ENCODE measurements at regions not wholly inside any gene's neighbourhood (a gene's known extent, or its start where the extent isn't known, plus 50 kb on each side); places are given as distances from the start of the nearest gene placed in this dataset.

DNA sequence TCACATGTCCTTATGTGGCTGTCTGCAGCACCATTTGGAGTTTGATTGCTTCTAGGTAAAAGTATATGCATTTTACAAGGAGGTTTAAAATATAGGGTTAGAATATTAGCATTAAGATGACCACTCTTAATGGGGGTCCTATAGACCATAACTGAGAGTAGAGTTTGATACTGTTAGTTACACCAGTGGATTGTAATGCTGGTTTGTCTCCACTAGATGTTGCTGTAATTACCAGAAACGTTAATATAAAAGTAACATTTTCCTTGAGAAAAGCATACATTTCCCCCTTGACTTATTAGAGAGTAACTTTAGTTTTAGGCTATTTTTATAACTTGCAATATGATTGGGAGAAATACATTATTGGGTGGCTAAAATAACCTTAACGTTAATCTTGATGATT, 93.0 kb downstream of the ZXDA start (continued):
- TF ChIP-seq, protein P1, sequence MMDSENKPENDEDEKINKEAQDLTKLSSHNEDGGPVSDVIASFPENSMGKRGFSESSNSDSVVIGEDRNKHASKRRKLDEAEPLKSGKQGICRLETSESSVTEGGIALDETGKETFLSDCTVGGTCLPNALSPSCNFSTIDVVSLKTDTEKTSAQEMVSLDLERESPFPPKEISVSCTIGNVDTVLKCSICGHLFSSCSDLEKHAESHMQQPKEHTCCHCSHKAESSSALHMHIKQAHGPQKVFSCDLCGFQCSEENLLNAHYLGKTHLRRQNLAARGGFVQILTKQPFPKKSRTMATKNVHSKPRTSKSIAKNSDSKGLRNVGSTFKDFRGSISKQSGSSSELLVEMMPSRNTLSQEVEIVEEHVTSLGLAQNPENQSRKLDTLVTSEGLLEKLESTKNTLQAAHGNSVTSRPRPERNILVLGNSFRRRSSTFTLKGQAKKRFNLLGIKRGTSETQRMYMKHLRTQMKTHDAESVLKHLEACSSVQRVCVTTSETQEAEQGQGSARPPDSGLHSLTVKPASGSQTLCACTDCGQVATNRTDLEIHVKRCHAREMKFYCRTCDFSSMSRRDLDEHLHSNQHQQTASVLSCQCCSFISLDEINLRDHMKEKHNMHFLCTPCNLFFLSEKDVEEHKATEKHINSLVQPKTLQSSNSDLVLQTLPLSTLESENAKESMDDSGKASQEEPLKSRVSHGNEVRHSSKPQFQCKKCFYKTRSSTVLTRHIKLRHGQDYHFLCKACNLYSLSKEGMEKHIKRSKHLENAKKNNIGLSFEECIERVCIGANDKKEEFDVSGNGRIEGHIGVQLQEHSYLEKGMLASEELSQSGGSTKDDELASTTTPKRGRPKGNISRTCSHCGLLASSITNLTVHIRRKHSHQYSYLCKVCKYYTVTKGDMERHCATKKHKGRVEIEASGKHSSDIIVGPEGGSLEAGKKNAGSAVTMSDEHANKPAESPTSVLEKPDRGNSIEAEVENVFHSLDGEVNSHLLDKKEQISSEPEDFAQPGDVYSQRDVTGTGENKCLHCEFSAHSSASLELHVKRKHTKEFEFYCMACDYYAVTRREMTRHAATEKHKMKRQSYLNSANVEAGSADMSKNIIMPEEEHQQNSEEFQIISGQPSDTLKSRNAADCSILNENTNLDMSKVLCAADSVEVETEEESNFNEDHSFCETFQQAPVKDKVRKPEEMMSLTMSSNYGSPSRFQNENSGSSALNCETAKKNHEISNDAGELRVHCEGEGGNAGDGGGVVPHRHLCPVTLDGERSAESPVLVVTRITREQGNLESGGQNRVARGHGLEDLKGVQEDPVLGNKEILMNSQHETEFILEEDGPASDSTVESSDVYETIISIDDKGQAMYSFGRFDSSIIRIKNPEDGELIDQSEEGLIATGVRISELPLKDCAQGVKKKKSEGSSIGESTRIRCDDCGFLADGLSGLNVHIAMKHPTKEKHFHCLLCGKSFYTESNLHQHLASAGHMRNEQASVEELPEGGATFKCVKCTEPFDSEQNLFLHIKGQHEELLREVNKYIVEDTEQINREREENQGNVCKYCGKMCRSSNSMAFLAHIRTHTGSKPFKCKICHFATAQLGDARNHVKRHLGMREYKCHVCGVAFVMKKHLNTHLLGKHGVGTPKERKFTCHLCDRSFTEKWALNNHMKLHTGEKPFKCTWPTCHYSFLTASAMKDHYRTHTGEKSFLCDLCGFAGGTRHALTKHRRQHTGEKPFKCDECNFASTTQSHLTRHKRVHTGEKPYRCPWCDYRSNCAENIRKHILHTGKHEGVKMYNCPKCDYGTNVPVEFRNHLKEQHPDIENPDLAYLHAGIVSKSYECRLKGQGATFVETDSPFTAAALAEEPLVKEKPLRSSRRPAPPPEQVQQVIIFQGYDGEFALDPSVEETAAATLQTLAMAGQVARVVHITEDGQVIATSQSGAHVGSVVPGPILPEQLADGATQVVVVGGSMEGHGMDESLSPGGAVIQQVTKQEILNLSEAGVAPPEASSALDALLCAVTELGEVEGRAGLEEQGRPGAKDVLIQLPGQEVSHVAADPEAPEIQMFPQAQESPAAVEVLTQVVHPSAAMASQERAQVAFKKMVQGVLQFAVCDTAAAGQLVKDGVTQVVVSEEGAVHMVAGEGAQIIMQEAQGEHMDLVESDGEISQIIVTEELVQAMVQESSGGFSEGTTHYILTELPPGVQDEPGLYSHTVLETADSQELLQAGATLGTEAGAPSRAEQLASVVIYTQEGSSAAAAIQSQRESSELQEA (CRISPR knock-in tag; IDR thresholded peaks at IDR 0.05; ENCODE audit: not compliant biosample characterization): no peak
- TF ChIP-seq, protein P2, sequence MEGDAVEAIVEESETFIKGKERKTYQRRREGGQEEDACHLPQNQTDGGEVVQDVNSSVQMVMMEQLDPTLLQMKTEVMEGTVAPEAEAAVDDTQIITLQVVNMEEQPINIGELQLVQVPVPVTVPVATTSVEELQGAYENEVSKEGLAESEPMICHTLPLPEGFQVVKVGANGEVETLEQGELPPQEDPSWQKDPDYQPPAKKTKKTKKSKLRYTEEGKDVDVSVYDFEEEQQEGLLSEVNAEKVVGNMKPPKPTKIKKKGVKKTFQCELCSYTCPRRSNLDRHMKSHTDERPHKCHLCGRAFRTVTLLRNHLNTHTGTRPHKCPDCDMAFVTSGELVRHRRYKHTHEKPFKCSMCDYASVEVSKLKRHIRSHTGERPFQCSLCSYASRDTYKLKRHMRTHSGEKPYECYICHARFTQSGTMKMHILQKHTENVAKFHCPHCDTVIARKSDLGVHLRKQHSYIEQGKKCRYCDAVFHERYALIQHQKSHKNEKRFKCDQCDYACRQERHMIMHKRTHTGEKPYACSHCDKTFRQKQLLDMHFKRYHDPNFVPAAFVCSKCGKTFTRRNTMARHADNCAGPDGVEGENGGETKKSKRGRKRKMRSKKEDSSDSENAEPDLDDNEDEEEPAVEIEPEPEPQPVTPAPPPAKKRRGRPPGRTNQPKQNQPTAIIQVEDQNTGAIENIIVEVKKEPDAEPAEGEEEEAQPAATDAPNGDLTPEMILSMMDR (CRISPR knock-in tag; IDR thresholded peaks at IDR 0.05): 0 out of 2 replicates have a peak, but pooled peaks have one; percentile 18
- TF ChIP-seq ZNF30 (CRISPR knock-in tag; IDR thresholded peaks at IDR 0.05): no peak
